HG03280 (cell line): ENCODE measurements at regions not wholly inside any gene's neighbourhood (a gene's known extent, or its start where the extent isn't known, plus 50 kb on each side); places are given as distances from the start of the nearest gene placed in this dataset.

ENCODE experiments used
- ATAC-seq: cut with Tn5 transposase; IDR thresholded peaks from one replicate; pipeline ENCODE4 v1.9.1; 2021; ENCODE audit warnings: mild to moderate bottlenecking, moderate library complexity; ENCODE audit not compliant: unreplicated experiment

DNA sequence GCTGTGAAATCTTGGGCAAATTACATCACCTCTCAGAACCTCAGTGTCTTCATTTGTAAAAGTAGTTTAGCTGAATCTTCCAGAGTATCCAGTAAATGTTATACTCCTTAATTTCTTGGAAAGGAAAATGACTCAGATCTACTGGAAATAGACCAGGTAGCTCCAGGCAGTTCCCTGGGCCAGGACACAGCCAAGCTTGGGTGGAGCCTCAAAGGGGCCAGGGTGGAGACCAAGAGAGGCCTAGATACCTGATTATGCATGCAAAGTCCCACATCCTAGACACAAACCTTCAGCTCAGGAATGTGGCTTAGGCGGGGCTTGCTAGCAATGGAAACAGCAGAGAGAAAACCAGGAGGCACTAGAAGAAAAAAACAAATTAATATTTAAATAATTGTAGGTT is 272.8 kb downstream of the MAFB start:
- no peak for ATAC-seq

DNA sequence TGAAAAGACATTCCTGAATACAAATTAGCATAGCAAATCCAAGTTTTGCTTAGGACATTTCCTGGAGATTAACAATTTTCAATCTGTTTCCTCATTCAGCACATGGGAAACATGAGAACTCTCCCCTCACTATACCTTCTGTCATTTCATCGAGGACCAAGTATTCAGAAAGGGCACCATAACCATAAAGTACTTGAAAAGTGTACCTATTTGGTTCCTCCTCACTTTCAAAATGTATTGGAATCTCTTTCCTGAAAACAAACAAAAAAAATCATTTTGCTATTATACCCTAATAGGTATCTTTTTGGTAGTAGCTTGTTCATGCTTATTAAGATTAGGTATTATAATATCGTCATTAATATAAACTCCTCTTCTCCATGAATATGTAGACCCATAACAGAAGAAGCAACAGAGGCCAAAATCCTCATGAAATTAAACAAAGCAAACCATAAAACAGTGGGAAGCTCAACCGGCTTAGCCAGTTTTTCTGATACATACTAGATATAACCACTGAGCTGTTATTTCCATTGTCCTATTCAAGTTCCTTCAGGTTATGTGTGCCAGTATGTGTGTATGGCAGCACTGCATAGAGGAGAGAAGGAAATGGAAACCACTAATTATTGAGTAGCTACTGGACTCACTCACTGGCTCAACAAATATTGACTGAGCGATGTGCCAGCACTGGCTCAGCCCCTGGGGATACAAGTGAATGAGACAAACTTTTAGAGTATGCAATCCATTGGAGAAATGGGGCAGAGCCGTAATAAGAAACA is 274.0 kb downstream of the MAFB start:
- ATAC-seq, result no peak

- ATAC-seq, result no peak
These were observed 279.0 kb downstream of the MAFB start for GRCh38 chr20:40410028-40410427.

DNA sequence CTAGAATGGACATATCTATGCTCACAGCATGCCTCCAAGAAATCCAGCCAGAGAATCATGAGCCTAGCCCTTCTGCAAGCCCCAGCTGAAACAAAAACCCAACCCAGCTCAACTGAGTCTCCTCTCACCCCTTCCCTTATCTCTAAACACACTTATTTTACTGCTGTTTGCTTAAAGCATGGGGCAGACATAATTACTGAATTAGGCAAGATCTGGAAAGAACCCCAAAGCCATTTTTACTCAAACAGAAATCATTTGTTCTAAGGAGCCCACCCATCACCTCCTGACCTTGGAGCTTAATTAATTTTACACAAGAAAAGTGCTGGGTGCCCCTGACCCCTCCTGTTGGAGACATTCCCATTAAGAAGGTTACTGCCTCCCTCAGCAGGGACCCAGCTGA is 291.6 kb downstream of the MAFB start:
- ATAC-seq, result no peak

GRCh38 chr20:40393197-40394079 is 295.6 kb downstream of the MAFB start:
- ATAC-seq, result no peak

- ATAC-seq, result no peak
These were observed 298.4 kb downstream of the MAFB start for GRCh38 chr20:40390654-40391053.

DNA sequence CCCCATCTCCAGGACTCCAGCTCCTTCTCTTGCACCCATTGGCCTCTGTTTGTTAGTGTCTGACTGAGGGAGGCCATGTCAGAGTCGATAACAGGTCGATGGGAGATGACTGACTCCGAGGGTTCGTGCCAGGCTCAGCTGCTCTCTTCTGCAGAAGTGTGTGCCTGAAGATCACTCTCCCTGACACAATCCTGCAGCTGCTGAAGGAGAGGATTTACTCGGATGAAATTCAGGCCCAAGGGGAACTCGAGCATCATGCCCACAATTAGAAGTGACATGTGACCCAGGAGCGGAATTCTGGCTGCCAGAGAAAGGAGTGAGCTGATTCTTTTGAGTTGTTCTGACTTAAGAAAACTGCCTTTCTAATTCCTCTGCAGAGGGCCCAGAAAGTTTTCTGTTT is 318.2 kb downstream of the MAFB start:
- no peak for ATAC-seq

- no peak for ATAC-seq
These were observed 320.2 kb downstream of the MAFB start for GRCh38 chr20:40368876-40369275.

DNA sequence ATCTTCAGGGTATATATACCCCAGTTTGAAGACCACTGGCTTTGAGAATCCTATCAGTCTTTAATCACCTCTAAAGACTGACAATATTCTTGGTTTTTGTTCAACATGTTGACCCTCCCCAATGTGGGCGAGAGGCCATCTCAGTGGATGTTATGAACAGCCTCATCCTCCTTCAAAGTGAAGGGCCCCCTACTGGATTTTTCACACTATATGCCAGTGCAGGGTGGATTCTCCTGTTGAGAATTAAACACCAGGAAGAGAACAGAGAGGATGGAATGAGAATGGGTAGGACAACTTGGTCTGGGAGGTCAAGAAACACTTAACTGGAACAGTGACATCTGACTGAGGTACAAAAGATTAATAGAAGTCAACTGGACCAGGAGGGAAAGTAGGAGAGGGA is 327.1 kb downstream of the MAFB start:
- no peak for ATAC-seq

GRCh38 chr20:40359131-40359912 is 329.7 kb downstream of the MAFB start:
- ATAC-seq, result no peak

GRCh38 chr20:40354880-40355279 is 334.2 kb downstream of the MAFB start:
- no peak for ATAC-seq

DNA sequence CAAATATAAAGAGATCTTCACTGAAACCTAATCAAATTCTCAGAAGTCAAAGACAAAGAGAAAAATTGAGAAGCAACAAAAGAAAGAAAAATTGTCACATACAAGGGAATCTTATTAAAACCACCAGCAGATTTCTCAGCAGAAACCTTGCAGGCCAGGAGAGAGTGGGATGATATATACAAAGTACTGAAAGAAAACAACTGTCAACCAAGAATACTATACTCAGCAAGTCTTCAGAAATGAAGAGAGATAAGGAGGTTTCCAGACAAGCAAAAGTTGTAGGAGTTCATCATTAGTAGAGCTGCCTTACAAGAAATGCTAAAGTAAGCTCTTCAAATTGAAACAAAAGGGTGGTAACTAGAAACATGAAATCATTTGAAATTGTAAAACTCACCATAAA is 345.6 kb downstream of the MAFB start:
- no peak for ATAC-seq

GRCh38 chr20:40341561-40341960 is 347.5 kb downstream of the MAFB start:
- no peak for ATAC-seq

- no peak for ATAC-seq
These were observed 349.2 kb downstream of the MAFB start for GRCh38 chr20:40339661-40340449.

DNA sequence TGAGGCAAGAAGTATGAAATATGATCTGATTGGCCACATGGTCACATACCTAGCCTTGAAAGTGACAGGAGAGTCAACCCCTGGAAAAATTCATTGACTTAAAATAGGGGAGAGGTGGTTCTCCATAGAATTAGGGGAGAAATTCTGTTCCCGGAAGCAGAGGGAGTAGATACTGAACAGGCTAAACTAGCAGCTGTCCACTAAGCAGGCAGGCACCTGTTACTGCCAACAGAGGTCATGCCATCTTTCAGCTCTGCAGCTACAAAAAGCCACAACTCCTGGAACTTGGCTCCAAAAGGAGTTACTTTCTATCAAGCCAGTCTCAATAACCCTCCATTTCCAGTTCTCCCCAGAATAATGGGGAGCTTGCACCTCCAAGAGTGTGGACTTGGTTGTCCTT is 352.5 kb downstream of the MAFB start:
- no peak for ATAC-seq

DNA sequence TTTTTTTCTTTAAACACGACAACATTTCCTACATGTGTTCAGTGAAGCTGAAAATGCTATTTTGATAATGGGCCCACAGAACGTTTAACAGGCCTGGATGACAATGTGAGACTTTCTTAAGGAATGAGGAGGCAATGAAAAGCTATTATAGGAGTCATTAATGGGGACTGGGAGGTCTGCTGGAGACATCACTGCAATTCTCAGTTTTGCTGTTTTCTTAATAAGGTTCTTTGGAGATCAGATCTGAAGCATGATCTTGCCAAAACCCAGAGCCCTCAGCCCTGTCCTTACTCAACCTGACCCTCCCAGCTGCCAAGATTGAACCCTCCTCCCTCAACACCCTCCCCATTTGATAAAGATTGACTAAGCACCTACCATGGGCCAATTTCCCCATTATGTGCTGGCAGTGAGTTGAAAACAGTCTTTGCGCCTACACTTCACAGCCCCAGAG is 353.1 kb downstream of the MAFB start:
- no peak for ATAC-seq

GRCh38 chr20:40335437-40335836 is 353.6 kb downstream of the MAFB start:
- no peak for ATAC-seq

GRCh38 chr20:40333591-40333990 is 355.4 kb downstream of the MAFB start:
- no peak for ATAC-seq

DNA sequence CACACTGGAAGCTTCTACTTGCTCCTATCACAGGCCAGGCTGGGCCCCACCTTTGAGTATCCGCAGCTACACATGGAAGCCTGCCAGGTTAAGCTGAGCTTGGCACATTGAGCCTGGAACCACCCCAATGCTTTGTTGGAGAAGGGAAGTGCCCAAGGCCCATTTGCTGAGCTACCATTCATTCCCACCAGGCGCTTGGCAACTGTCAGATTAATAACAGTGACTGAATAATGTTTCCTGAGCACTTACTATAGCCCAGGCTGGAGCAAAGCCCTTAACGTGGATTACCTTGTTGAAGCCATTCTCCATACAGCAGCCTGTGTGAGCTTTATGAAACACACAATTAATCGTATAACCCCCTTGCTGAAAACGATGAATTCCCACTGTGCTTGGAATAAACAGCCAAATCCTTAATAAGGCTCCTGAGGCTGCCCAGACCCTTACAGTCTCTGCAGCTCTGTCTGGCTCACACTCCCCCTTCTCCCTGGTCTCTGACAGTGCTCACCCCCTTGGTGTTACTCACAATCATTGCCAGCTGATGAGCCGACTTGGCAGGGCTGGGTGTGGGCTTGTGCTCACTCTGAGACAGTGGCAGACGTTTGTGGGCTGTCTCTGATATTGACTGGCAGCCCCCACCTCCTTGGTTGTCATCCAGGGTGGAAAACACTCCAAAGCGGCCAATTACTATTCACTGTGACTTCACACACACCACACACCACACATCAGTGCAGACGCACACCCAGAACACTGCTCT is 357.1 kb downstream of the MAFB start:
- no peak for ATAC-seq

DNA sequence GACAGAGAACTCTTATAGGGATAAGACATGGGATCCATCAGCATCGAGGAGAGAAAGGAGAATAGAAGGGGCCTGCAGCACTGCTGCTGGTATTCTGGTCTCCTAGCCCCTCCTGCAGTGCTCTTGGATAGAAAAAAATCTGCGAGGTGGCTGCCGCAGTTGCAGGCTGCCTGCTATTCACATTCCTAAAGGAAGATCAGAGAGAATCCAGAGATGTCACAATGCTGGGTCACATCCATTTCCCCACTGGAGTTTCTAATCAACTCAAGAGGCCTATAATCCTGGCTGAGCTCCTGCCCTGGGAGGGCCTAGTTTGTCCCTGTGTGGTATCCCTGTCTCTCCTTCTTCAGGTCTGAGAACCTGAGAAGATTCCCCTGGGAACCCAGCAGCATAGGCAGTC is 357.8 kb downstream of the MAFB start:
- no peak for ATAC-seq
